ENCODE measurements at regions not wholly inside any gene's neighbourhood (a gene's known extent, or its start where the extent isn't known, plus 50 kb on each side); places are given as distances from the start of the nearest gene placed in this dataset.

DNA sequence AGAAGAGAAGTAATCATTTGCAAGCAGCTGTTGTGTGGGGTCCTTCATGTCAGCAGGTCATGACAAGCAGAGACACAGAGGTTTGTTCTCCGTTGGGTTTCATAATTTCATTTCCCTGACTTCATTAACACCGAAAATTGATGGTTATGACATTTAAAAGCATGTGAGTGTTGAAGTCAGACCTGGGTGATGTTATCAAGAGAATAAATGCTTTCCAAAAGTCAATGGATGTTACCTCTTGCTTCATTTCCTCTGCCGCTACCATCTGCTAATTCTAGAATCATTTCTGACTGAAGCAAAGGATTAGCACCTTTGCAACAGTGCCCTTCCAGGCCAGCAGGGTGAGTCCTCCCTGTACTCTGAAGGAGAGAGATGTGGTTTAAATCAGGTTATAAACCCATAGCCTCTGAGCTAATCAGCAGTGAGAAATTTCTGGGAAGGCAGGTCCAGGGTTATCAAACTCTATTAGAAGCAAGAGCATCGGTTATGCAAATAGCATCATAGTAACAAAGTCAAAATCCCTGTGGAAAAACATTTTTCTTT is 446.2 kb downstream of the PIK3C3 start:
- DNase-seq (ENCODE audit: low spot score), result no peak

DNA sequence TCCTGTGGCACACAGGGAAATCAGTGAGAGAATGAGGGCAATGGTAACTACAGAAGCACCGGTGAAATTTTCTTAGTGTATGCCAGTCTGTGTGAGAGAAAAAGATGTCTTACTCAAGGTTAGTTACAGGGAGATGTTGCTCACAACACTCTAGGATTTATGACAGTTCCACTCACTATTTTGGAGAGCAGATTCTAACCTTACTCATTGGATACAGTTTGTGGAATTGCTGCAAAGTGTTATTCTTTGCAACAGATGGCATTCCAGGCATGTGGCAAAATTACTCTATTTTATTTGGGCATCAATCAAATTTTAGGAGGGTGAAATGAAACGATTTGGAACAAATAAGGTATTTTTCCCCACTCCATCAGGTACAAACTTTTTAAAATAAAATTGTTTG is 449.1 kb downstream of the PIK3C3 start:
- DNase-seq (ENCODE audit: low spot score), result no peak

DNA sequence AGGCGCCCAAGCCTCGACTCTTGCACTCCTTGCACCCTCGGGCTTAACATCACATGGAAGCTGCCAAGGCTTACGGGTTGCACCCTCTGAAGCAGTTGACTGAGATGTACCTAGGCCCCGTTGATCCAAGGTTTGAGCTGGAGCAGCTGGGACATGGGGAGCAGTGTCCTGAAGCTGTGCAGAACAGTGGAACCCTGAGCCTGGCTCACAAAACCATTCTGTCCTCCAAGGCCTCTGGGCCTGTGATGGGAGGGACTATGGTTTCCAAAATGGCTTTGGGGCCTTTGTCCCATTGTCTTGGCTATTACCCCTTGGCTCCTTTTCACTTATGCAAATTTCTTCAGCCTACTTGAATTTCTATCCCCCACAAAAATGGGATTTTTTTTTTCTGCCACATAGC is 454.0 kb downstream of the PIK3C3 start:
- no peak for DNase-seq (ENCODE audit: low spot score)

DNA sequence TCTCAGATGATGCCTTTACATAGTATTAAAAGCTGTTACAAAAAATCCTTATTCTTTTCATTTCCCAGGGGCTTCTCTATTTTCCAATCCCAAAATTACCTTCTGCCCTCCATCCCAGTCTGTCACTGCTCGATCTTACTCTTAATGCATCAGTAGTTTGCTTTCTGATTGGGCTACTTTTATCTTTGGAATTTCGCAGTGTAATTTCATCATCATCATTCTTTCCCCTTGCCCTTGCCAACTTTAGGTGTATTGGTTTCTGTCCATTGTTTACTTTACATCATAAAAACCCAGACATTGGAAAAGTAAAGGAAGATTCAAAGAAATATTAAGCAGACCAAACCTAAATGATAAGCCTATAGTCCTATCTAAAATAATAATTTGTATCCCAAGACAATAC is 457.2 kb downstream of the PIK3C3 start:
- no peak for DNase-seq (ENCODE audit: low spot score)

GRCh38 chr18:42412896-42413295 is 457.9 kb downstream of the PIK3C3 start:
- no peak for DNase-seq (ENCODE audit: low spot score)

DNA sequence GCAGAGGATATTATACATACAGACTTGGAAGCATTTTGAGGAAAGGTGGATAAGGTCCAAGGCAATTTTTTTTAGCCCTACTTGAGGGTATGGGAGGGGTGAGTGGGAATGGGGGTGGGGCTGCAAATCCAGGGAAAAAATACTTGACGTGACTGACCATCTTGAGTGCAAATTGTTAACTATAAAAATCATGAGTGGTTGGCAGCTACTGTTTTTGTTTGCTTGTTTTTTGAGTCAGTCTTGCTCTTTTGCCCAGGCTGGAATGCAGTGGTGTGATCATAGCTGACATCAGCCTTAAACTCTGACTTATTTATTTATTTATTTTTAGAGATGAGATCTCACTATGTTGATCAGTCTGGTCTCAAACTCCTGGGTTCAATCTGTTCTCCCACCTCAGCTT is 458.8 kb downstream of the PIK3C3 start:
- no peak for DNase-seq (ENCODE audit: low spot score)

DNA sequence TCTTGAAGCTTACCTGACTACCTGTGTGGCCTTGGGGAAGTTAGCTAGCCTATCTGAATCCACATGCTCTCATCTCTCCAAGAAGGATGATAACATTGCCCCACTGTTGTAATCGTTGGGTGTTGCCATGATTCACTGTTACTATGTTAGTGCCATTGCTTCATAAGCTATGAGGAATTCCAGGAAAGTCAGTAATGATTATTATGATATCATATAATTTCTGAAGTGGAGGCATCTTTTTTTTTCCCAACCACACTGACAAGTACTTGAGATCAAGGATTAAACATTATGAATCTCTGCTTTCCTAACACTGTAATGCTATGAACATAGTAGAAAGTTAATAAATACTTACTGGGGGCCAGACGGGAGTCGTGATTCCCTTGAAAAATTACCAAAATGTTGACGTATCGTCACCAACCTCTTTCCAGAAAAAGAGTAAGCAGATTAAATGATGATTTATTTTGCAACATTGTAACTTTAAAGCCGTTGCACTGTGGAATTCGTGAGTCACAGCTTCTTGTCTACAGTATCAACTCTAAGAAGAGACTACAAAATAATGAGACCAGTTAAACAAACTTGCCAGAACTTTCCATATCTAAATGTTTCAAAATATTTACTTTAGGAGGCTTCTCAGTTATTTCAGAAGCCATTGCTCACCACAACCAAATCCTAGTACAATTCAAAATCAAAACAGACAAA is 459.9 kb downstream of the PIK3C3 start:
- peak; percentile 9 for DNase-seq (ENCODE audit: low spot score)

DNA sequence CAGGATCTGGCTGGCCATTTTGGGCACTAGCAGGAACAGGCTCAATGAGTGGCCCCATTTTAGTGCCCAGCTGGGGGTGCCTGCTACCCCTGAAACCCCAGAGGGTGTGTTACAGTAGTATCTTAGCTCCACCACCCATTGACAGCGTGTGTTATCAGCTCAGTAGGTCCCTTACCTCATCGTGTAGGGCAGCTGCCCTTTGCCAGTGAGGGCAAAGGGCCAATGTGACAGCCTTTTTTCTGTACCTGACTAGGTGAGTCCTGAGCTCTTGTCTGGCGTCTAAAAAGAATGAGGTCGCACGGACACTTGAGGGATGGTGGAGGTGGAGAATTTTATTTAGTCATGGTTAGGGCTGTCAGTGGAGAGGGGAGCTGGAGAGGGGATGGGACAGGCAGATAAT is 462.2 kb downstream of the PIK3C3 start:
- DNase-seq (ENCODE audit: low spot score), result no peak

- DNase-seq (ENCODE audit: low spot score), result no peak
These were observed 463.1 kb downstream of the PIK3C3 start for GRCh38 chr18:42418121-42418520.

- DNase-seq (ENCODE audit: low spot score), result no peak
These were observed 470.0 kb downstream of the PIK3C3 start for GRCh38 chr18:42425025-42425424.

DNA sequence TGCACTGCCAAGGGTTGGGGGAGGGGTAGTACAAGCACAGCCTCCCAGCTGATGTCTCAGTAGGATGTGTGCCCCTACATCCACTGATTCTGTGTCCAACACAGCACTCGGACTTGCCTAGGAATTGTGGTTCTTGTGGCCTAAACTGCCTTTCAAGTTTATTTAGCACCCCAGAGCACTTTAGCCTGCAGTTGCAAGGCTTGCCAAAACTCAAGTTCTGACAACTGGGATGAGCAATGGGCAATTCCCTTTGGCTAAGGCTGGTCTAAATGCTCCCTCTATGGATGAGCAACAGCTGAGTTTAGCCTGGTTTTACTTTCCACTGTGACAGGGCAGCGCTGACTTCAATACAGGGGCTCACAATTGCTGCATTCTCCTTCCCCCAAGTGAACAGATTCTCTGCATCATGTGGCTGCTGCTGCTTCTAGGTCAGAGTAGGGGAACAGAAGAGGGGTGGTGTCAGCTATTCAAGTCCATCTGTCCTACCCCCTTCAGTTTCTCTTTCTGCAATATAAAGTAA is 471.5 kb downstream of the PIK3C3 start:
- no peak for DNase-seq (ENCODE audit: low spot score)

- DNase-seq (ENCODE audit: low spot score), result no peak
These were observed 474.2 kb downstream of the PIK3C3 start for GRCh38 chr18:42429196-42429595.

DNA sequence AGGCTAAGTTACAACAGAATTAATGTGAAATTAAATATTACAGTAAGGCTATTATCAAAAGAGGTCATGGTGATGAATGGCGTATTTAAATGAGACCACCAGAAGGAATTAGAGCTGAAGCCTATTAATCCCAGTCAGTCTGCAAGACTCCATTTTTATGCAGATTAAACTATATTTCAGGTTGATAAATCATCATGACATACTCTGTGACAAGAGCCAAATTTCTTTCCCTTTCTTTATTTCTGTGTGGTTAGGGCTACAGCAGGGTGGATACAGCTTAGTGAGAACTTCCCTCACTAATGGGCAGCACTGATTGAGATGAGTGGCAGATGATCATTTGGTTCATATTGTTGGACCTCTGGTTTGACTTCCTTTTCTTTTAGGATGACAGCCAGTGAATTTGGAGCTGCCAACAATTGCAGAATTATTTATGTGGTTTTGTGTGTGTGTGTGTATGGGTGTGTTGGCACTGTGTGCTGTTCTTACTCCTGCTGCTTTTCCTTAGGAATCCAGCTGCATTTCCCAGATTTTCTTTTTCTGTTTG is 481.3 kb downstream of the PIK3C3 start:
- DNase-seq (ENCODE audit: low spot score), result no peak

DNA sequence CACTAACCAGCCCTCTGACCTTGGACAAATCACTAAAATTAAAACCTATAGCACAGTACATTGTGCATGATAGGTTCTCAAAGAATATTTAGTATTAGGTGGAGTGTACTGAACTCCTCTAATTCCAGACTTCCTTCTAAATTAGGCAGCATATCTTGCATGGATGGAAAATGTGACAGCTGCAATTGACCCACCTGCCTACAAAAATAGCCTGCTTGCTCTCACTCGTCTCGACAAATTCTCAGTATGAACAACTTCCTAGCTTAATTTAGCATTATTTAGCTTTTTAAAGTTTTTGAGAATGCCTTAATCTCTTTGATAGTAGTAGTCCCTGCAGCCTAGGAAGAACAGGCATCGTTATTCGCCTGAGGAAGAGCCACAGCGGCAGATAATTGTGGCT is 482.0 kb downstream of the PIK3C3 start:
- no peak for DNase-seq (ENCODE audit: low spot score)

DNA sequence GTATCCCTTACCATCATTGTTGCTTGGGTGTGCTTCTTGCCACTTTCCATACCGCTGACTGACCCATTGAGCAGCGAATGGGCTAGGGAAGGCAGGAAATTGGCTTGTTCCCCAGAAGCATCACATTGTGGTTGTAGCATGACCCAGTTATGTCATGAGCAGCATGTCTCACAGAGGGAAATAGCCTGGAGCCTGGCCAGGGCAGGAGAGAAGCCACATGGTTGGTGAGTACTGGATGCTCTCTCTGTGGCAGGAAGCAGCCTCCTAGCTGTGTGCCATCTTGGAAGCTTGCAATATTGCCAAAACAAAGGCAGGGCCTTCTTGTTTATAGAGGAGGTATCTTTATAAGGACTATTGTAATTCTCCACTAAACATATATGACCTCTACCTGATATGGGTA is 482.6 kb downstream of the PIK3C3 start:
- no peak for DNase-seq (ENCODE audit: low spot score)

DNA sequence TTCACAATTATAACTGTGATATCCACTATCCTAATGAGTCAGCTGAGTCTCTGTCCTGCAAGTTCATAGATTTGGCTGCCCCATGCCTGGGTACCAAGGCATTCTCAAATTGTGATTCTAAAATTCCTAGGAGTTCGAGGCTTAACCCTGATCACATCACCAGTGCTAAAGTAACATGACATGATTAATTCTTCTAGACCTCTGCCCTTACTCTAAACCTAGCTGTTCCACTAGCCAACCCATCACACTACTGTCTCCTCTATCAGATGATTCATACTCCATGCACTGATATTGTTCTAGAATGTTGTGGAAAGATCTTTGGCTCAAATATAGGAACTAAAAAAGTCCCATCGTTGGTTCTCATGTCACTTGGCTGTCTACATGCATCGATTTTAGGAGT is 487.6 kb downstream of the PIK3C3 start:
- no peak for DNase-seq (ENCODE audit: low spot score)

- DNase-seq (ENCODE audit: low spot score), result no peak
These were observed 489.3 kb downstream of the PIK3C3 start for GRCh38 chr18:42444349-42444748.

DNA sequence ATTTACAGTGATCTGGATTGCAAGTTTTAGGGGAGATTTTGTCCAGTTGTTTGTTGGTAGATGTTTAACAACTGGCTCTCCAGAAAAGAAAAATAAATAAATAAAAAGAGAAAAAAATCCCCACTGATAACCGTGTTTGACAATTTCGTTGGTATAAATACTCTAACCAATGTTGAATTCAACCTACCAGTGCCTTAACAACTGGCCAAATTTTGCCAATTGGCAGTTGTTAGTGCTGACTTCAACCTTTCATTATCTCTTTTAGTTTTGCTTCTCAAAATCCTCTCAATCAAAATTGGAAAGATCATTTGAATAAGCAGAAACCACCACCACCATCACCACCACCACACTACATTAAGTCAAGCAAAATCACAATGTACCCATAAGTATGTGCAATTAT is 490.3 kb downstream of the PIK3C3 start:
- no peak for DNase-seq (ENCODE audit: low spot score)

DNA sequence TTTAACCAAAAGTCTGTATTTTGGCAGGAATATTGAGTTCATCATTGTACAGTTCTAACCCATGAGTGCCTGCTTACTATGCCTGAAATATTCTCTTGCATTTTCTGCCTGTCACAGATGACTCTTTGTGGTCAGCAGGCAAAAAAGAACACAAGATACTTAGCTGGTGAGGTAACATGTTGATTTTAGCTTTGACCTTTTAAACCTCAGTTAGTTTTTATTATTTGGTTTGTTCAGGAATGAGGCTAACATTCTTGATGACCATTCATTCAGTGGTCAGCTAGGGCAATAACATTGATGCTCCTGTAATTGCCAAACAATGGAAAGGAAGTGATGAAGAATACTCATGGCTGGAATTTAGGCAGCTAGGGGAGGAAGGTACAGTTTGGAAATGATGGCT is 491.2 kb downstream of the PIK3C3 start:
- DNase-seq (ENCODE audit: low spot score), result peak; percentile 6

GRCh38 chr18:42447688-42448087 is 492.7 kb downstream of the PIK3C3 start:
- DNase-seq (ENCODE audit: low spot score), result no peak

GRCh38 chr18:42458226-42458625 is 503.2 kb downstream of the PIK3C3 start:
- DNase-seq (ENCODE audit: low spot score), result no peak

GRCh38 chr18:42459873-42460272 is 504.8 kb downstream of the PIK3C3 start:
- DNase-seq (ENCODE audit: low spot score), result no peak

DNA sequence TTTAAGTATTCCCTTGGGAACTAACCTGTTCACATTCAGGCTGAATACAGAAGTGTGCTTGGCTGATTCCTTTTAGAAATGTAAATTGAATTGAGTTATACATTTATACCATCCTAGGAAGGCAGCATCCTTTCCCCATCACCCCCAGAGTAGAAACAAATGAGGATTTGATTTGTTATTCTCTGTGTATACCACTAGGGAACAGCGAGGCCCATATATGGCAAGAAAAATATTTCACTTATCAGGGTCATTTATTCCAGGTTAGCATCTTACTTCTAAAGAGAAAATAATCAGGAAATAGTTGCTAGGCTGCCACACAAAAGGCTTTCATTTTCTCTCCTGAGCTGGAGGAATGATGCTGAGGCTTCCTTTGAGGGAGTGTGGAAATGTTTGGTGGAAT is 516.9 kb downstream of the PIK3C3 start:
- DNase-seq (ENCODE audit: low spot score), result no peak

GRCh38 chr18:42473611-42474010 is 518.6 kb downstream of the PIK3C3 start:
- no peak for DNase-seq (ENCODE audit: low spot score)

Measured in AG08396 (cell line).